ENCODE measurements at regions not wholly inside any gene's neighbourhood (a gene's known extent, or its start where the extent isn't known, plus 50 kb on each side); places are given as distances from the start of the nearest gene placed in this dataset.

- TF ChIP-seq TEAD4 (CRISPR knock-in tag; IDR thresholded peaks at IDR 0.05) (no peak), HMGA2 (CRISPR knock-in tag; IDR thresholded peaks at IDR 0.05) (no peak)
These were observed 205.9 kb upstream of the ARL4C start (continued) for GRCh38 chr2:234702731-234703225.

GRCh38 chr2:234701841-234702240 lies 205.0 kb upstream of the ARL4C start:
- DNase-seq (ENCODE audit: low spot score) (no peak), ATAC-seq (no peak)
- TF ChIP-seq ATF6 (CRISPR knock-in tag; IDR thresholded peaks at IDR 0.05), result no peak
- no peak for TF ChIP-seq E2F1 (CRISPR knock-in tag; IDR thresholded peaks at IDR 0.05)
- TF ChIP-seq ATF3 (CRISPR knock-in tag; conservative IDR thresholded peaks at IDR 0.05), result no peak
- no peak for TF ChIP-seq ZNF423 (CRISPR knock-in tag; IDR thresholded peaks at IDR 0.05)
- TF ChIP-seq STAT6 (CRISPR knock-in tag; conservative IDR thresholded peaks at IDR 0.05; ENCODE audit: low read depth), result no peak
- TF ChIP-seq ZNF317 (CRISPR knock-in tag; IDR thresholded peaks at IDR 0.05; ENCODE audit: borderline replicate concordance, low read depth), result no peak
- TF ChIP-seq SMAD4 (CRISPR knock-in tag; IDR thresholded peaks at IDR 0.05), result no peak
- no peak overlapping the region for H3K27ac Mint-ChIP-seq
- CTCF ChIA-PET, result no interaction called here
- H3K4me3 Mint-ChIP-seq, result no peak overlapping the region
- peaks cover 19% of the 10 kb centered on the region for H3K36me3 Mint-ChIP-seq
- H3K4me1 Mint-ChIP-seq, result peaks cover 13% of the 10 kb centered on the region
- H3K27me3 Mint-ChIP-seq (ENCODE audit: low read depth), result peaks cover 12% of the 10 kb centered on the region
- POLR2A ChIA-PET, result no interaction called here
- peaks cover 27% of the 10 kb centered on the region for H3K9me3 Mint-ChIP-seq

GRCh38 chr2:234701421-234701820 lies 204.5 kb upstream of the ARL4C start:
- Mint-ChIP-seq H3K27me3 (ENCODE audit: low read depth) (peaks cover 17% of the 10 kb centered on the region), H3K4me1 (peaks cover 13% of the 10 kb centered on the region), H3K4me3 (no peak overlapping the region), H3K27ac (no peak overlapping the region), H3K36me3 (peaks cover 23% of the 10 kb centered on the region), H3K9me3 (peaks cover 31% of the 10 kb centered on the region)
- ChIA-PET POLR2A (no interaction called here), CTCF (no interaction called here)
- no peak for DNase-seq (ENCODE audit: low spot score)
- no peak for TF ChIP-seq PRRX2 (CRISPR knock-in tag; IDR thresholded peaks at IDR 0.05)
- no peak for TF ChIP-seq ZSCAN18 (CRISPR knock-in tag; IDR thresholded peaks at IDR 0.05)
- TF ChIP-seq NR2C2 (CRISPR knock-in tag; IDR thresholded peaks at IDR 0.05), result no peak
- TF ChIP-seq SOX15 (CRISPR knock-in tag; IDR thresholded peaks at IDR 0.05), result no peak
- no peak for TF ChIP-seq AR (CRISPR knock-in tag; IDR thresholded peaks at IDR 0.05)
- no peak for TF ChIP-seq E2F1 (CRISPR knock-in tag; IDR thresholded peaks at IDR 0.05)
- TF ChIP-seq NFATC4 (CRISPR knock-in tag; IDR thresholded peaks at IDR 0.05), result no peak
- TF ChIP-seq GRHL2 (CRISPR knock-in tag; IDR thresholded peaks at IDR 0.05; ENCODE audit: insufficient replicate concordance, severe bottlenecking), result no peak
- no peak for TF ChIP-seq NFE2L1 (CRISPR knock-in tag; IDR thresholded peaks at IDR 0.05)
- no peak for TF ChIP-seq ELF4 (CRISPR knock-in tag; IDR thresholded peaks at IDR 0.05; ENCODE audit: low read depth)
- no peak for TF ChIP-seq ZBTB43 (CRISPR knock-in tag; IDR thresholded peaks at IDR 0.05)
- TF ChIP-seq FOXP1 (CRISPR knock-in tag; IDR thresholded peaks at IDR 0.05; ENCODE audit: borderline replicate concordance), result no peak
- TF ChIP-seq ATF3 (CRISPR knock-in tag; conservative IDR thresholded peaks at IDR 0.05), result no peak
- TF ChIP-seq RORB (CRISPR knock-in tag; IDR thresholded peaks at IDR 0.05), result no peak
- ATAC-seq, result no peak

Data from WTC11 (cell line).